ENCODE measurements at regions not wholly inside any gene's neighbourhood (a gene's known extent, or its start where the extent isn't known, plus 50 kb on each side); places are given as distances from the start of the nearest gene placed in this dataset.
"Not testable (repeated sequence)": the region's sequence is repeated elsewhere in the genome, so short reads cannot be mapped to it uniquely, and the experiment has no call there.

DNA sequence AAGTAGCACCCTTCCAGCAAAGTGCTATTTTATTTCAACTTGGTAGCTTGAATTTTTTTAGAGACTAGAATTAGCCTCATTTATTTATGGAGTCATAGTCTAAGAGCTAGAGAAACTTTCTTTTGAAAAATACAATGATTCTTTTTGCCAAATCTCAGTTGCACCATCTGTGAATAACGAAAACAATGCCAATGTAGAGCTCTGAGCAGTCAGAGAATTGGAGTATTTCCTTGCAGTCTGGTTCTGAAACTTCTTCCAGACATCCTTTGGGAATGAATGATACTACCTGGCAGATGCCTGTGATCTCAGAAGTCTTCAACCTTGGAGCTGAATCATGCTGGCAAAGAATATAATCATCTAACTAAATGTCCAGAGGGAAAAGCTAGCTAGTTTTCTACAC, 511.5 kb upstream of the CYLC2 start:
- Histone ChIP-seq H3K36me3 (no peaks in the 10 kb centered on the region), H3K4me1 (no peaks in the 10 kb centered on the region), H4K20me1 (no peaks in the 10 kb centered on the region), H3K27ac (no peak overlapping the region), H3K4me3 (no peak overlapping the region), H3K9ac (no peak overlapping the region), H3K27me3 (no peaks in the 10 kb centered on the region), H3K9me3 (replicated peaks in 1 of 11) (no peaks in the 10 kb centered on the region; a peak in 1 of 22 replicates), H3K4me2 (no peak overlapping the region)
- TF ChIP-seq Cebpa-rat (IDR thresholded peaks at IDR 0.05) = no peak

GRCh38 chr9:102482776-102483175, 512.4 kb upstream of the CYLC2 start:
- Histone ChIP-seq H4K20me1 (no peaks in the 10 kb centered on the region), H3K4me2 (no peak overlapping the region), H3K36me3 (no peaks in the 10 kb centered on the region), H3K27ac (no peak overlapping the region), H3K4me1 (no peaks in the 10 kb centered on the region), H3K9me3 (replicated peaks in 1 of 11) (no peaks in the 10 kb centered on the region; a peak in 1 of 22 replicates), H3K9ac (no peak overlapping the region), H3K27me3 (no peaks in the 10 kb centered on the region), H3K4me3 (no peak overlapping the region)
- no peak for TF ChIP-seq Cebpa-rat (IDR thresholded peaks at IDR 0.05)

GRCh38 chr9:102479191-102479590, 515.9 kb upstream of the CYLC2 start:
- H3K36me3 ChIP-seq = no peaks in the 10 kb centered on the region
- H3K4me2 ChIP-seq = no peak overlapping the region
- no peaks in the 10 kb centered on the region for H3K27me3 ChIP-seq
- TF ChIP-seq Cebpa-rat (IDR thresholded peaks at IDR 0.05) = no peak
- H3K9ac ChIP-seq = no peak overlapping the region
- H3K27ac ChIP-seq = no peak overlapping the region
- H3K9me3 ChIP-seq (replicated peaks in 1 of 11) = no peaks in the 10 kb centered on the region
- H3K4me1 ChIP-seq = no peaks in the 10 kb centered on the region
- H4K20me1 ChIP-seq = no peaks in the 10 kb centered on the region
- H3K4me3 ChIP-seq = no peak overlapping the region

DNA sequence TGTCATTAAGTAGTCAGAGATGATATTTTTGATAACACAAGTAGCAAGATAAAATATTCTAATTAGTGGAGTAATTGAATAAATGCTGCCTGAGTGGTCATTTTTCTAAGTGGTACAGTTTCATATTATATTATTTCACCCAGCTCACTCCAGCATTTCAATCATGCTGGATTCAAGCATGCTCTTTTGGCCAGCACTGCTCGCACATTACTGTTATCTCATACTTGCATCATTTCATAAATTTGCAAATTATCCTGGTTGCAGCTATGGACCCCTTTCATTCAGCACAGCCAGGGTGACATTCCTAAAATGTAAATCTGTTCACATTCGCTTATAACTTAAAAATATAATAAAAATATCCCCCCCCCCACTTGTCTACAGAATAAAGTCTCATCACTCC, 520.8 kb upstream of the CYLC2 start:
- Histone ChIP-seq H3K9ac (no peak overlapping the region), H3K4me3 (no peak overlapping the region), H3K9me3 (replicated peaks in 1 of 11) (peaks cover 0 to 6% (median 0%) of the 10 kb centered on the region in 11 experiments; a peak in 2 of 22 replicates), H3K36me3 (no peaks in the 10 kb centered on the region), H3K4me1 (no peaks in the 10 kb centered on the region), H3K27me3 (no peaks in the 10 kb centered on the region), H3K4me2 (no peak overlapping the region), H3K27ac (no peak overlapping the region), H4K20me1 (no peaks in the 10 kb centered on the region)
- TF ChIP-seq Cebpa-rat (IDR thresholded peaks at IDR 0.05) = no peak

- not testable (repeated sequence) for H3K27me3 ChIP-seq; H3K4me2 ChIP-seq; H3K4me3 ChIP-seq; H3K4me1 ChIP-seq; H4K20me1 ChIP-seq; H3K9me3 ChIP-seq (replicated peaks in 1 of 11); H3K27ac ChIP-seq; H3K9ac ChIP-seq; H3K36me3 ChIP-seq
These were observed 525.7 kb upstream of the CYLC2 start for GRCh38 chr9:102469430-102469829.

GRCh38 chr9:102461156-102461819, 533.8 kb upstream of the CYLC2 start:
- no peaks in the 10 kb centered on the region for H3K27me3 ChIP-seq
- peak overlapping the region in 8 of 11 experiments; percentile 18 to 77 (median 74); a peak in 15 of 22 replicates for H3K27ac ChIP-seq
- H3K4me1 ChIP-seq = peaks cover 17 to 29% (median 27%) of the 10 kb centered on the region in 10 experiments
- no peaks in the 10 kb centered on the region for H3K36me3 ChIP-seq
- peak overlapping the region in 4 of 11 experiments; percentile 38 to 59 (median 44); a peak in 4 of 22 replicates for H3K9ac ChIP-seq
- peak overlapping the region; percentile 25 to 82 (median 60) for H3K4me2 ChIP-seq
- TF ChIP-seq Cebpa-rat (IDR thresholded peaks at IDR 0.05) = no peak
- H3K4me3 ChIP-seq = no peak overlapping the region
- H4K20me1 ChIP-seq = no peaks in the 10 kb centered on the region
- no peaks in the 10 kb centered on the region for H3K9me3 ChIP-seq (replicated peaks in 1 of 11)

DNA sequence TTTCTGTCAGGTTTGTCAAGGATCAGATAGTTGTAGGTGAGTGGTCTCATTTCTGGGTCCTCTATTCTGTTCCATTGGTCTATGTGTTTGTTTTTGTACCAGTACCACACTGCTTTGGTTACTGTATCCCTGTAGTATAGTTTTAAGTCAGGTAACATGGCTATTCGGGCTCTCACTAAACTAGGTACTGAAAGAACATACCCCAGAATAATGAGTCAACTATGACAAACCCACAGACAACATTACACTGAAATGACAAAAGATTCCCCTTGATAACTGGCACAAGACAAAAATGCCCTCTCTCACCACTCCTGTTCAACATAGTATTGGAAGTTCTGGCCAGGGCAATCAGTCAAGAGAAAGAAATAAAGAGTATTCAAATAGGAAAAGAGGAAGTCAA, 535.3 kb upstream of the CYLC2 start:
- no peaks in the 10 kb centered on the region for H4K20me1 ChIP-seq
- no peak for TF ChIP-seq Cebpa-rat (IDR thresholded peaks at IDR 0.05)
- H3K9ac ChIP-seq = no peak overlapping the region
- peaks cover 17 to 29% (median 27%) of the 10 kb centered on the region in 10 experiments for H3K4me1 ChIP-seq
- H3K9me3 ChIP-seq (replicated peaks in 1 of 11) = no peaks in the 10 kb centered on the region
- H3K27ac ChIP-seq = peak overlapping the region in 1 of 11 experiments; percentile 77; a peak in 3 of 22 replicates
- no peak overlapping the region for H3K4me3 ChIP-seq
- H3K4me2 ChIP-seq = peak overlapping the region in 7 of 11 experiments; percentile 25 to 82 (median 65); a peak in 11 of 22 replicates
- H3K36me3 ChIP-seq = no peaks in the 10 kb centered on the region
- no peaks in the 10 kb centered on the region for H3K27me3 ChIP-seq

GRCh38 chr9:102456562-102456961, 538.6 kb upstream of the CYLC2 start:
- H4K20me1 ChIP-seq = no peaks in the 10 kb centered on the region
- TF ChIP-seq Cebpa-rat (IDR thresholded peaks at IDR 0.05) = no peak
- no peak overlapping the region for H3K9ac ChIP-seq

DNA sequence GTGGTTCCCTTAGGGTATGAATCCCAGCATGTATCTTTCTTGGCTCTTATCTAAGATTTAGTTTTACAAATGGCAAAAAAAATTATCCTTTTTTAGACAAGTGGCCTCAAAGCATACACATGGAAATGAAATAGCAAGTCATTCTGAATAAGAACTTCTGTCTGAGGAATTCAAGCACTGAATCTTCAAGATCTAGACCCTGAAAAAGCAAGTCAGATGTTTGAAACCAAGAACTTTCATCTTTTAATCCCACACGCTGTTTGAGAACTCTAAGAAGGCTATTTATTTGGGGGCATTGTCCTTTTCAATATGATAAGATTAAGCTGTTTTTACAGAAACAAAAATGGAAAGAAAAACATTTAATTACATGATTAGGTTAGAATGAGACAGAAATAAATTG, 549.2 kb upstream of the CYLC2 start:
- Histone ChIP-seq H3K9ac (no peak overlapping the region), H3K36me3 (no peaks in the 10 kb centered on the region), H3K27ac (no peak overlapping the region), H3K4me2 (no peak overlapping the region), H3K4me3 (no peak overlapping the region), H3K4me1 (no peaks in the 10 kb centered on the region), H4K20me1 (no peaks in the 10 kb centered on the region), H3K27me3 (no peaks in the 10 kb centered on the region), H3K9me3 (replicated peaks in 1 of 11) (peaks cover 0 to 5% (median 0%) of the 10 kb centered on the region in 11 experiments; a peak in 1 of 22 replicates)
- no peak for TF ChIP-seq Cebpa-rat (IDR thresholded peaks at IDR 0.05)

More at GRCh38 chr9:102456562-102456961, 538.6 kb upstream of the CYLC2 start:
- Histone ChIP-seq H3K36me3 (no peaks in the 10 kb centered on the region), H3K4me2 (no peak overlapping the region), H3K4me3 (no peak overlapping the region), H3K4me1 (peaks cover 12 to 44% (median 21%) of the 10 kb centered on the region in 10 experiments), H3K27ac (no peak overlapping the region), H3K27me3 (no peaks in the 10 kb centered on the region), H3K9me3 (replicated peaks in 1 of 11) (no peaks in the 10 kb centered on the region)

- Histone ChIP-seq H3K4me3 (no peak overlapping the region), H3K27me3 (no peaks in the 10 kb centered on the region), H3K9ac (no peak overlapping the region), H4K20me1 (no peaks in the 10 kb centered on the region), H3K4me1 (no peaks in the 10 kb centered on the region), H3K36me3 (no peaks in the 10 kb centered on the region), H3K27ac (no peak overlapping the region), H3K4me2 (no peak overlapping the region), H3K9me3 (replicated peaks in 1 of 11) (peaks cover 0 to 5% (median 0%) of the 10 kb centered on the region in 11 experiments; a peak in 1 of 22 replicates)
- no peak for TF ChIP-seq Cebpa-rat (IDR thresholded peaks at IDR 0.05)
These were observed 549.9 kb upstream of the CYLC2 start for GRCh38 chr9:102445181-102445747.
